GM21786 (cell line): ENCODE measurements at regions not wholly inside any gene's neighbourhood (a gene's known extent, or its start where the extent isn't known, plus 50 kb on each side); places are given as distances from the start of the nearest gene placed in this dataset.

ENCODE experiments used
- ATAC-seq: cut with Tn5 transposase; IDR thresholded peaks from one replicate; pipeline ENCODE4 v1.9.1; 2021; ENCODE audit not compliant: unreplicated experiment

DNA sequence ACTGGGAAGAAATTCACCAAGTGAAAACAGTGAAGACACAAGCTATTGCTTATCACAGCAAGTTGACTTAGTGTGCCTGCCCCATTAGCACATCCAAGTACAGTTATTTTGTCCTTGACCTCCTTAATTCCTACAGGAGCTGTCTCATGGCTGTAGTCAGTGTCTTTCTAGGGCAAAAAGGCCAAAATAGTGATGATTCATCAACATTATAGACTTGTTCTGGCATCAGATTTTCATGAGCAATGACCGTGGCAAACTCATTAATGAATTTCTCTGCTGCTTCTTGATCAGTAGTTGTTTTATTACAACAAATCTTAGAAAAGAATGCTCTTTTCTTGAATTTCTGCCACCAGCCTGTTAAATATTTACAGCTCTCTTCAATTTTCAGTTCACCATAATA lies 1169.3 kb upstream of the DDX18 start:
- ATAC-seq, result no peak

DNA sequence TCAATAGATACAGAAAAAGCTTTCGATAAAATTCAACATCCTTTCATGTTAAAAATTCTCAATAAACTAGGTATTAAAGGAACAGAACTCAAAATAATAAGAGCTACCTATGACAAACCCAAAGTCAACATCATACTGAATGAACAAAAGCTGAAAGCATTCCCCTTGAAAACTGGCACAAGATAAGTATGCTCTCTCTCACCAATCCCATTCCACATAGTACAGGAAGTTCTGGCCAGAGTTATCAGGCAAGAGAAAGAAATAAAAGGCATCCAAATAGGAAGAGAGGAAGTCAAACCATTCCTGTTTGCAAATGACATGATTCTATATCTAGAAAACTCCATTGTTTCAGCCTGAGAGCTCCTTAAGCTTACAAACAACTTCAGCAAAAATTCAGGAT lies 1145.8 kb upstream of the DDX18 start:
- ATAC-seq, result no peak

DNA sequence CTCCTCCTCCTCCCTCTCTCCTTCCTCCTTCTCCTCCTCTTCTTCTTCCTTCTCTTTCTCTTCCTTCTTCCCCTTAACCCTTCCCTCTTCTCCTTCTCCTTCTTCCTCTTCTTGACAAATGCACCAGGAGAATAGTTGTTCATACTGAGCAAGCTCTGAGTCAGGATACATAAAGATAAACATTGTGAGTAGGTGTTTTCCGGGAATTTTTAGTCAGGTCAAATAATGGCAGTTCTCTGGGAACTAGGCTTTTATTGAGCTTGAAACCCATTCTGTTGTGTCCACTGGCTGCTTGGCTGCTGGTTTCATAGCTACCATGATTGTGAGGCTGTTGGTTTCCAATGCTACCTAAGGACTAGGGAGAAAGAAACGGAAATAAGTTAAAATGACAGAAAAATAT lies 1144.7 kb upstream of the DDX18 start:
- ATAC-seq, result no peak

DNA sequence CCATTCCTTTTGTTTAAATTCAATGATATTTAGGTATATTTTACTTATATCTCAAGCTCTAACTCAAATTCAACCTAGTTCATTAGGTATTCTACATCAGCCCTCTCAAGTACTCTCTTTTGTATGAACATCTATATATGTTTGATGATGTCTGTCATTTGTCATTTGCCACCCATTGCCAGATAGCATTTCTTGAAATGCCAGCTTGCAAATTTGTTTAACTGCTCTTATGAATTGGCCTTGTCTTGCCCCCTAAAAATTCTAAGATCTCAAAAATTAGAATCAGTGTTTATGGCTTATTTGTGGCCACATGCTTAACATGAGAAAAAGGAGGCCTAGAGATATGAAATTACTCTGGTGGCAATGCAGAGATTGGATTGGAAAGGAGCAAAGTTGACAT lies 1140.3 kb upstream of the DDX18 start:
- no peak for ATAC-seq

DNA sequence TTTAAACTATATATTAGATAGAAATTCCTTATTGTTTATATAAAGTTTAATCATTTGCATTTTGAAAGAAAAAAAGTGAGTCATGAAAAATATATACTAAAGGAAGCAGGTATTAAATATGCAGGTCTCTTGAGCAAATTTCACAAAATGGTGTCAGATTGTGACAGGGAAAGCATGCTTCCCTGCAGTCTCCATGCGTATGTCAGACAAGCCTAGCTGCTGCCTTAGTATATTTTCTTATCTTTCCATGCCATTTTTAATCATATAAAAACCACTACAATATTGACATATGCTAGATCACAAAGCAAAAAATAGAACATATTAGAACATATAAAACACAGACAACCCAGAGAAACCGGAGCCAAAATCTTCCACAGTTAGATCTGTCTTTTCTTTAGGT lies 1137.7 kb upstream of the DDX18 start:
- no peak for ATAC-seq

DNA sequence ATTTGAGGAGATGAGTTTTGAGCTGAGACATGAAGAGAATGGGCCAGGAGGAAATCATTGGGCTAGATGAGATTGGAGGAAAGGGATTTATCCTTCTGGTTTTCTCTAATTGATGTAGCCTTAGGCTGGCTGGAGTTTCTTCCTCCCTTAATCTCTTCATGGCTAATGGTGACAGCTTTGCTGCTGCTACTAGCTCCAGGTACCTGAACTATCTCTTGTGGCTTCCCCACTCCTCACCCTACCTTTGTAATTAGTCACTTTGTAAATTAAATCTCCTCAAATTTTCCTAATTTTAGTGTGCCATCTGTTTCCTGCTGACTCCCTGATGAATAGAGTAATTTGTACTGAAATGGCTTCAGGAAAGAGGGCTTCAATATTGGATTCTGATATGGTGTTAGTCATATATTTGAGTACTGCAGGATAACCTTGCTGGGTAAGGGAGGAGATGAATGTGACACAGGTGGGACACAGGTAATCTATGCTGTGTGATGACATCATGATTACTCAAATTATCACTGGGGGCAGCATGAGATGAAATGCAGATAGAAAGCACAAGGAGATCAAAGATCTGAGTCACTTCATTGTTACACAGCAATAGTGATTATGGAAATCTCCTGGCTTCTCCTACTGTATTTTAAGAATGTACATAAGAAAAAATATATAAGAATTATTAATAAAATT lies 1134.1 kb upstream of the DDX18 start:
- ATAC-seq, result no peak

DNA sequence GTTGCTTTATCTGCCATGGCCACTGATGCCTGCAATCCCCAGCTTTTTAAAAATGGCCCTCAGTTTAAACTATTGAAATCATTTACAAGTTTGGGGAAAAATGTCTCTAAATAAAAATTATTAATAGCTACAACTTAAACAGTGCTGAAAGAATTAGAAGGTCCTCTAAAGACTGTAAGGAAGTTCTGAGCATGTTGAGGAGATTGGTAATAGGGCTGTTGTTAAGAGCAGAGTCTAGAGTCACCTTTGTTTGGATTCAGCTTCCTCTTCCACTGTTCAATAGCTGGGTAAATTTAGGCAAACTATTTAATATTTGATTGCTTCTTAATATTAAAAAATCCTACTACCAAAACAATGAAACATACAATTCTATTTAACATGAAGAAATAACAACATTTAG lies 1127.1 kb upstream of the DDX18 start:
- no peak for ATAC-seq

DNA sequence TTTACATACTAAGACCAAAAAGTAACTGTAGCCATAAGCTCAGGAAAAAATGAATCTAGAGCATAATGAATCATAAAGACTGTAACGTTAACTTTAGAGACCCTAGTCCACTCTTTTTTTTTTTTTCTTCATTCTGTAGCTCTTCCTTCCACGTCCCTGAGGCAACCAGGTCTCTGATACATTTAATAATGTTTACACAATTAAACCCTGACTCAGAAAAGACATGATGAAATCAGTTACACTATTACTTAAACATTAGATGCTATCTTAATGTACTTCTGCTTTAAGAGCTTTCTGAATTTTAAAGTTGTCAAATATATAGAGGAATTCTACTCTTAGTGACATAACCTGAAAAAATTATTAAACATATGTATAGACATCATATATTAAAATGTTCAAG lies 1121.5 kb upstream of the DDX18 start:
- no peak for ATAC-seq

DNA sequence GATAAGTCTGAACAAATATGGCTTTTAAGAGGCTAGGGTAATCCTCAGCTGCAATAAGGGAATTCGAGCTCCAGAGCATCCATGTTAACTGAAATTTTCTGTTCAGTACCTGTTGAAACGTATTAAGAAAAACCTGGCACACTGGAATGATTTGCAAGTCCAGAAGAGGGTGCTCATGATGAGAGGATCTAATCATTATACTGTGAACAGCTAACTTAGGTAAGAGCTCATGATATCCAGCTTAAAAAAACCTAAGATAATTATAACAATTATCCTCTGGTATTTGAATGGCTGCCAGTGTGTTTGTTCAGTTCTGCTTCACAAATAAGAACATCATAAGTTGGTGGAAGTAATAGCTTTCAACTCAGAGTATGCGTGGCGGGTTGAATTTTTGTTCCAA lies 1118.3 kb upstream of the DDX18 start:
- no peak for ATAC-seq

DNA sequence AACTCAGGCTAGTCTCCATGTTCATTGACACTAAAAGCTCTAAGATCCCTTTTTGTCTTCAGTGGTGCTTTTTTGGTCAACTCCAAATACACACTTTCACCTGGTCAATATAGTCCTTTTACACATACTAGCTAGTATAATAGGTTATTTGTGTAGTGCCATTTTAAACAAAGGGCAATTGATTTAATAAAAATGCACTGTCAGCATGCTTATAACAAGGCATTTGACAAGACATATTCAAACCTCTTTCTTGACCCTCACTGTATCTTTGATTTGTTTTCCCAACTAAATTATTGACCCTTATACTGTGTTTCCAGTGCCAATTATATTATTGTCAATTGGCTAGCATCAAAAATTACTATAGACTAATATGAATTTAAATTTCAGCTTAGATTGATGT lies 1117.6 kb upstream of the DDX18 start:
- ATAC-seq, result no peak

DNA sequence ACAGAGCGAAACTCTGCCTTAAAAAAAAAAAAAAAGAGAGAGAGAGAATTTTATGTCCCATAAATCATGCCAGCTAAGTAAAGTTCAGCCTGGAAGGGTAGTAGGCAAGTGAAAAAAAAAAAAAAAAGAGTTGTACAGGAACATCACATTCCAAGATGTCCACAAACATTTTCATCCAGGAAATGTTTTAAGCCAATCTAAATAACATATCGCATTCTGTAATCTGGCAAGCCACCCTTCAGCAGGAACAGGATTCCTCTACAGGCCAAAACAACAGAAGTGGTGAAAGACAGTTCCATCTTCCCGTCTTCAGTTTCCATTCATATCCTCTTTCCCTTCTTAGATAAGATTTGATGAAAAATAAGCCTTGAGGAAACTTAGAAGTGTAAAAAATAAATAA lies 1108.1 kb upstream of the DDX18 start:
- no peak for ATAC-seq

DNA sequence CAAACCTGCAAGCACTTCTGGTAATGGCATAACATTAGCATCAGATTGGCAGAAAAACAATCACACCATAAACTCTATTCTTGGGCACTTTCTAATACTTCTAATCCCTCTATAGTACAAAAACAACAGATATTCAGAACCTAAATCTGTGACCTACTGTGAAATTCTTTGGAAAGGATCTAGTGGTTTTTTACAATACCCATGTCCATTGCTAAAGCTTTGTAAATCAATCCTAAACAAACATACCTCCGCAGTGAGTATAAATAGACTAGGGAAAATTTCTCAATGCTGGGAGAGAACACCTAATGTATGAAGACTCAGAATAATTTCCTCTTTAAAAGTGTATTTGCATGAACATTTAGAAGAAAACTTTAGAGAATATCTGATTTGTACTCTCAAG lies 1098.5 kb upstream of the DDX18 start:
- no peak for ATAC-seq

DNA sequence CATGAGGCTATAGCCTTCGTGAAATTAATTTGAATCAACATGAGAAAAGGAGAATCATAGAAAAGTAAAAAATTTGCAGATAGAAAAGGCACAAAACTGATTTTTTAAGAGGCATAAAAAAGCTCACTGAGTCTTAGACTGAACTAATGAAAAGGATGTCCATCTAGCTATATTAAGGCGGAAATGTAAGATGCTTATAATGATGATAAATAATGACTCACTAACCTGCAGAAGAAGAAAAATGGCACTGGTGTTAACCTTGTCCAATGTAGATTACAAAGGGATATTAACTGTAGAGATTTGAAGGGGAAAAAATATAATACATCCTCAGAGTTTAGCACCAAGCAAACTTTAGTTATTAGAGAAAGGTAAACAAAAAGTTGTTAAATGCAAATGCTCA lies 1098.0 kb upstream of the DDX18 start:
- no peak for ATAC-seq

DNA sequence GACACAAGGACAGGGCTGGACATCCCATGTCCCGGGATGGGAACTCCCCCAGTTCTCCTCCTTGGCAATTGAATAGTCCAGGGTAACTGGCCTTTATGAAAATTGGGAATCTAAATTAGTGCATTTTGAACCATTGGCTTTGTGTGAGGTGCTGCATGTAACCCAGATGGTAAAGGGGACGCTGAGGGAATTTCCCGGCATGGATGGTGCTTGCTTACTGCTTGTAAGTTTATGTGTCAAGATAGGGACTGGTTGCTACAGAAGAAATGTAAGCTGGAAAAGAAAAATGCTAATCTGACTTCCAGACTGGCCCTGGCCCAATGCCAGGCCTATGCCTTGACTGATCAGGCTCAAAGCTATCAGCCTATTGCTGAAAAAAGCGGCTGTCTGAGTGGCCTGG lies 1096.7 kb upstream of the DDX18 start:
- ATAC-seq, result no peak

DNA sequence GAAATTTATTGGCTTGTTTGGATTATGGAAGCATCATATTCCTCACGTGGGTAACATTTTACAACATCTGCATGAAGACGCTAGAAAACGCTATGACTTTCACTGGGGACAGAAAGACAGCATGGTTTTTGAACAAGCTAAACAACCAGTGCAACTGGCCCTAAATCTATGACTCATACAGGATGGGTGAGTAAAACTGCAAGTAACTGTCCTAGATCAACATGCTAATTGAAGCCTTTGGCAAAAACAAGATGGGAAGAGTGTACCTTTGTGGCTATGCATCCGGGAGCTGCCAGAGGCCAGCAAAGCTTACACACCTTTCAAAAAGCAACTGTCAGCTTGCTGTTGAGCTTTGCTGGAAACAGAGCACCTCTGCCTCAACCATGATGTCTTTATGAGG lies 1096.0 kb upstream of the DDX18 start:
- no peak for ATAC-seq

DNA sequence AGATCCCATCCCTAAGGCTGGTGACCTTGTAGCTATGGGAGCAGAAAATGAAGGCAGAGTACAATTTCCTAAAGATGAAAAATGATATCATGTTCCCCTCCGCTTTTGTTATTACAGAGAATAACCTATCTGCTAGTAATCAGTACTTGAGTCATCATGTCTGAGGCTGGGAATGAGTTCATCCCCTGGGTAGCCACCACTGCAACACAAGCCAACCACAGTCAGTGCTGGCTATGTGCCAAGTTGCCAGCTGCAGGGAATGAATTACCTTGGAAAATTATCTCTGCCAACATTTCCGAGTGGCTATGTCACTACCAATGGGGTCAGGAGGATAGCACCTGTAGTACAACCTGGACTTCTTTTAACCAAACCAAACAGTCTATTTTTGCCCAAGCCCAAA lies 1094.7 kb upstream of the DDX18 start:
- ATAC-seq, result no peak

DNA sequence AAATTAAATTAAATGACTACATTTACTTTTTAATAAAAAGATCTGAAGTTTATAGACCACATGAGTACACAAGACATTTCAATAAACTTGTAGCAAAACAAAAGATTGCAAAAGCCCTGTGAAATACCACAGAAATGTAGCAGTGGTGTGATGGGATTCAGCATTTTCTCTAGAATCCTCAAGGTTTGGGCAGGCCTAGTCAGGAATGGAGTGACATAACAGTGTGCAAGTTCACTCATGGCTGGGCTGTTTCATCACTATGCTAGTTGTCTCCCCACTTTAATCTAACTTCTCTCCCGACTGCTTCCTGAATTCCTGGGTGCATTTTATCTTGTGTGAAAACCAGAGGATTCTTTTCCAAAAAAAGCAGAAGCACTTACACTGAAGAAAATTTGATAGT lies 1089.9 kb upstream of the DDX18 start:
- ATAC-seq, result no peak

DNA sequence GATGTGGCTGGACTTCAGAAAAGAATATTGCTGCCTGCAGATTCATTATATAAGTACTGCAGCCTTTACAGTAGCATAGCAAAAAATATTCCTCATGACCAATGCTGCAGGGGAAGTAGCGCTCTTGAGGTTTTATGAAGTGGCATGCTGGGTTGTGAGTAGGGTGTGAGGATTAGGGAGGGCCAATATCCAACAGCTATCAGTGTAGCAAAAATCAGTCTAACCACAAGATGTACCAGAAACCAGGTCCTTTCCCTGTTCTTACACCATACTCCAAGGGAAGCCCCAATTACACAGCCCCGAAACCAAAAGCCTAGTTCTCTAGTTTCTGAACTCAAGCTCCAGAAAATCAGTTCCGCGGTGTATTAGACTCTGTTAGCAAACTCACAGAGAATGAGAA lies 1082.2 kb upstream of the DDX18 start:
- no peak for ATAC-seq

DNA sequence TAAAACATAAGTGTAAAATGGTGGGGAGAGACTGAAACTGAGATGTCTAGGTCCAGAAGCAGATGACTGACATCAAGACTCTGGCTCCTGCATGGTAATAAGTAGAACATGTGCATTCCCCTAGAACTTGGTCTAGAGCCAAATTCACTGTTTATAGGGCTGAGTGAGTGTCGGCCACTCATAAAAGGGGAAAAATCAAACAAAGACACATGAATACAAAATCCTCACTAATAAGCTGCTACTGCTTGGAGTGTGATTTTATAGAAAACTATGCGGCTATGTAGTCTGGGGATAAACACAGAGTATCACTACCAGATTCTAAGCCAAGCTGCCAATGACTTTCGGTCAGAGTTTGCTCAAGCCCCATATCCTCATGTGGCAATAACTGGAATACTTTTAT lies 1080.8 kb upstream of the DDX18 start:
- ATAC-seq, result no peak

DNA sequence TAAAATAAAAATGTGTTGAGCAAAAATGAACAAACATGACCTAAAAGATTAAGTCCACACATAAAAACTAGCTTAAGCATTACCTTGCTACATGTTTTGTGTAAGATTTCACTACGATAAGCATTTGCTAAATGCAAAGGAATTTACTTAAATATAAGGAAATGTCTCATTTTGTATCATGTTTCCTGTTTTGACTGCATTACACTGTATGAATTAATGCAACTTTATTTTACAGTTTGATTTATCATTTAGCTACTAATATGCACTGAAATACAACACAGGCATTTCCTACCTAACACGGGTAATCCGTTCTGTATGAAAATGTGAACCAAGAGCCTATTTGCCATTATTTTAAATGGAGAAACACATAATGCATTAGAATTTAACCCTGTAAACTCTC lies 1076.5 kb upstream of the DDX18 start:
- no peak for ATAC-seq

DNA sequence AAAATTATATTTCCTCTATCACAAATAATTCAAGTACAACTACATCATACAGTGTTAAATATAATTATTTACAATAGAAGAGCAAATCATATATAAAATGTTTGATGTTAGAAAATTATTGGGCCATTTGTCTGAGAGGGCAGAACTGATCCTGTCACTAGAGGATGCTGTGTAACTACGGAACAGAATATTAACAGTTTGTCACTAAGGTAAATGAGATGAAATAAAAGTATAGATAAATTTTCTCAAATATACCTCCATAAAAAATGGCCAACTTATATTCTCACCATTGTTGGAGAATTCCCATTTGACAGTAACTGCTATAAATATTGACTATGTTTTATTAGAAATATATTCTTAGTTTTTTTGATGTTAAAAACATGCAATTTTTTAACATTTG lies 1067.4 kb upstream of the DDX18 start:
- ATAC-seq, result no peak

DNA sequence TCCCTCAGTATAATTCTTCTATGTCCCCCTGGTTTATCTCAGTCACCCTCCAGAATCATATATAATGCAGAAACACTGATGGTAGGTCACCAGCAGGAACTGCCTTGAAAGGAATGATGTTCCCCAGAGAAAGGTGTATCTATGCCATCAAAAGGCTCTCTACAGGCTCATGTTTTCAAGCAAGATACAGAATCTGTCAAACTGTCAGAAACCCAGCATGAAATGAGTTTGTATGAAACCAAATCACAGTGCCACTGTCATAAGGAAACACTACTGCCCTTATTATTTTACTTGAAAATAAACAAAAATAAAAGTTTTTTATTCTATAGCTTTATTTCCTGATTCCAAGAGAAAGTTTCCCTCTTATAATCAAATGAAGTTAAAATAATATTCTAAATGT lies 1064.5 kb upstream of the DDX18 start:
- ATAC-seq, result no peak

DNA sequence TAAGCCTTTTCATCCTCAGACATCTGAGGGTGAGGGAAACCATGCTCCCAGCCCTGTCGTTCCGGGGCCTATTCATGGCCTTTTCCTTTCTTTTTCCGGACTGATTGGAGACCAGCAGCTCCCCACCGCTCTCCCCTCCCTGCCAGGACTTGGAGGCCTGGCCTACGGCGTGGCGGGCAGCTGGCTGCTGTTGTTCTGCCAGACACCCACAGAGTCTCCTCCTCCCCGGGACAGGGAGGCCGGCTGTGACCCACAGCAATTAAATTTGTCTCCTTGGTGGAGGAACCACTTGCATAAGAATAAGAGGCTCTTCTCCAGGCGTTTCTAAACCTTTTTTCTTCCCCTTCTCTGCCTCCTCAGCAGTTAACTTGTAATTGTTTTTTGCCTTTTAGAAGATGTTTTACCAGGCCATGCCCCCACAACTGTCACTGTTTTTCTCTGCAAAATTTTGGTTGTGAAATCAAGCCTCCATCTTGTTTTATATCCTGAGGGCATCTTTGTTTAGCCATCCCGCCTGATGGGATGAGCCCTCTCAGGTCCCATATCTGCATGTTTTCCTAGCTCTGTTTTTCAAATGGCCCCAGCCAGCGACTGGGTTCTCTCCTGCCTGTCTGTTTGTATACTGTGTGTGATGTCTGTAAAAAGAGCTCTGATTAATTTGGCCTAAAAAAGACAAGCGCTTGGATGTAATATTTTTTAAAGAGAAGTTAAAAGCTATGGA lies 1060.0 kb upstream of the DDX18 start:
- no peak for ATAC-seq
